ENCODE measurements at regions not wholly inside any gene's neighbourhood (a gene's known extent, or its start where the extent isn't known, plus 50 kb on each side); places are given as distances from the start of the nearest gene placed in this dataset.

- DNase-seq (ENCODE audit: low read depth), result no peak
Measured at GRCh38 chr2:234438305-234438977, 58.4 kb downstream of the ARL4C start.

GRCh38 chr2:234437642-234438304, 59.1 kb downstream of the ARL4C start:
- no peak for DNase-seq (ENCODE audit: low read depth)

- DNase-seq (ENCODE audit: low read depth), result no peak
Measured at GRCh38 chr2:234436482-234436837, 60.4 kb downstream of the ARL4C start.

GRCh38 chr2:234435836-234436481, 60.9 kb downstream of the ARL4C start:
- no peak for DNase-seq (ENCODE audit: low read depth)

- no peak for DNase-seq (ENCODE audit: low read depth)
Measured at GRCh38 chr2:234433201-234433600, 63.7 kb downstream of the ARL4C start.

- DNase-seq (ENCODE audit: low read depth), result no peak
Measured at GRCh38 chr2:234430871-234431270, 66.0 kb downstream of the ARL4C start.

GRCh38 chr2:234429265-234429664, 67.6 kb downstream of the ARL4C start:
- DNase-seq (ENCODE audit: low read depth), result no peak

GRCh38 chr2:234427081-234428061, 69.5 kb downstream of the ARL4C start:
- DNase-seq (ENCODE audit: low read depth), result peak; percentile 22

- DNase-seq (ENCODE audit: low read depth), result no peak
Measured at GRCh38 chr2:234426616-234427015, 70.3 kb downstream of the ARL4C start.

- DNase-seq (ENCODE audit: low read depth), result no peak
Measured at GRCh38 chr2:234425639-234426603, 71.0 kb downstream of the ARL4C start.

GRCh38 chr2:234423884-234424283, 73.0 kb downstream of the ARL4C start:
- no peak for DNase-seq (ENCODE audit: low read depth)

- no peak for DNase-seq (ENCODE audit: low read depth)
Measured at GRCh38 chr2:234422981-234423431, 73.9 kb downstream of the ARL4C start.

- DNase-seq (ENCODE audit: low read depth), result peak; percentile 93
Measured at GRCh38 chr2:234422273-234422732, 74.6 kb downstream of the ARL4C start.

GRCh38 chr2:234420408-234420807, 76.5 kb downstream of the ARL4C start:
- no peak for DNase-seq (ENCODE audit: low read depth)

- DNase-seq (ENCODE audit: low read depth), result no peak
Measured at GRCh38 chr2:234419726-234420125, 77.2 kb downstream of the ARL4C start.

- no peak for DNase-seq (ENCODE audit: low read depth)
Measured at GRCh38 chr2:234415706-234416105, 81.2 kb downstream of the ARL4C start.

GRCh38 chr2:234414596-234414995, 82.3 kb downstream of the ARL4C start:
- no peak for DNase-seq (ENCODE audit: low read depth)

GRCh38 chr2:234412726-234413125, 84.2 kb downstream of the ARL4C start:
- no peak for DNase-seq (ENCODE audit: low read depth)

GRCh38 chr2:234411793-234412192, 85.1 kb downstream of the ARL4C start:
- DNase-seq (ENCODE audit: low read depth), result no peak

GRCh38 chr2:234410526-234410925, 86.4 kb downstream of the ARL4C start:
- no peak for DNase-seq (ENCODE audit: low read depth)

GRCh38 chr2:234409590-234409989, 87.3 kb downstream of the ARL4C start:
- no peak for DNase-seq (ENCODE audit: low read depth)

All from HS-5 (cell line).